GM13977 (cell line): ENCODE measurements at regions not wholly inside any gene's neighbourhood (a gene's known extent, or its start where the extent isn't known, plus 50 kb on each side); places are given as distances from the start of the nearest gene placed in this dataset.

ENCODE experiments used
- DNase-seq: peaks from one replicate; pipeline ENCODE4 v3.0.0; 2012; ENCODE audit warnings: low spot score
- CTCF ChIP-seq: IDR thresholded peaks from 2 replicates; pipeline ENCODE4 v1.5.1; 2012; ENCODE audit warnings: mild to moderate bottlenecking, control low read depth; ENCODE audit not compliant: insufficient read depth; ENCODE audit errors: extremely low read depth, missing control alignments
- in situ Hi-C: fragments of 300-500 bp; cut with MboI; formaldehyde crosslinking; loops from one replicate; pipeline ENCODE4 v1.12.0; 2022; ENCODE audit warnings: low sequenced_read_pairs, low pct_unique_long_range_greater_than_20kb, mixed read lengths, inconsistent platforms; ENCODE audit not compliant: unreplicated experiment

GRCh38 chr2:34549710-34550345, 950.7 kb upstream of the FAM98A start:
- in situ Hi-C loops, result no loop called here
- TF ChIP-seq CTCF, result no peak
- no peak for DNase-seq

GRCh38 chr2:34547900-34548299, 948.8 kb upstream of the FAM98A start:
- no peak for DNase-seq
- TF ChIP-seq CTCF, result no peak
- in situ Hi-C loops, result no loop called here

- no peak for DNase-seq
- no peak for TF ChIP-seq CTCF
- in situ Hi-C loops, result no loop called here
Observed at GRCh38 chr2:34547340-34547739, 948.2 kb upstream of the FAM98A start.

GRCh38 chr2:34545486-34546136, 946.5 kb upstream of the FAM98A start:
- no peak for TF ChIP-seq CTCF
- DNase-seq, result no peak
- in situ Hi-C loops, result no loop called here

GRCh38 chr2:34534761-34535160, 935.7 kb upstream of the FAM98A start:
- no peak for TF ChIP-seq CTCF
- DNase-seq, result no peak
- in situ Hi-C loops, result no loop called here

- in situ Hi-C loops, result no loop called here
- DNase-seq, result no peak
- no peak for TF ChIP-seq CTCF
Observed at GRCh38 chr2:34534341-34534740, 935.2 kb upstream of the FAM98A start.
